ENCODE measurements at regions not wholly inside any gene's neighbourhood (a gene's known extent, or its start where the extent isn't known, plus 50 kb on each side); places are given as distances from the start of the nearest gene placed in this dataset.

DNA sequence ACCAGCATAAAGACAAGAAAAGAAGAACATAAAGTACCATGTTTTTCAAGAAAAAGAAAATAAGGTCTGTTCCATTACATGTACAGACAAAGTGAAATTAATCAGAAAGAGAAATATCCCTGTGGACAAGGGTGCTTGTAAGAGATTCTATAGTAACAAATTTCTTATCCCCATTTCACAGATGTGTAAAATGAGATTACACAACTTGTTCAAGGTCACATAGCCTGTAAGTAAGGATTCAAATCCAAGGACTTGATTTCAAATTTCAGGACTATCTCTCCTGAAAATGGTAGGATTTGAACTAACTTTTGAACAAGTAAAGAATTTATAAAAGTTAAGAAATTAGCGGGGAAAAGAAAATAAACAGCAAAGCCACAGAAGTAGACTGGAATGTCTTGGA is 248.2 kb upstream of the SLC39A10 start (continued):
- TF ChIP-seq PHF8 (conservative IDR thresholded peaks at IDR 0.05; ENCODE audit: low read depth, low read length) = no peak
- TF ChIP-seq HDAC6 (IDR thresholded peaks at IDR 0.05; ENCODE audit: low read depth, low read length) = no peak
- TF ChIP-seq ZNF274 (IDR thresholded peaks at IDR 0.05; ENCODE audit: borderline replicate concordance, extremely low read depth, low read length) = no peak
- TF ChIP-seq RFX5 (IDR thresholded peaks at IDR 0.05; ENCODE audit: borderline replicate concordance, low read depth, low read length) = no peak
- TF ChIP-seq CHD1 (IDR thresholded peaks at IDR 0.05; ENCODE audit: low read depth, low read length) = no peak
- TF ChIP-seq HDAC2 (IDR thresholded peaks at IDR 0.05; ENCODE audit: borderline replicate concordance in 1 of 2, low read depth in 2 of 2, low read length in 2 of 2) = no peak
- TF ChIP-seq, protein P1, sequence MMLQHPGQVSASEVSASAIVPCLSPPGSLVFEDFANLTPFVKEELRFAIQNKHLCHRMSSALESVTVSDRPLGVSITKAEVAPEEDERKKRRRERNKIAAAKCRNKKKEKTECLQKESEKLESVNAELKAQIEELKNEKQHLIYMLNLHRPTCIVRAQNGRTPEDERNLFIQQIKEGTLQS (IDR thresholded peaks at IDR 0.05; ENCODE audit: insufficient read depth, low read depth, low read length) = no peak
